A172 (cell line): ENCODE measurements at regions not wholly inside any gene's neighbourhood (a gene's known extent, or its start where the extent isn't known, plus 50 kb on each side); places are given as distances from the start of the nearest gene placed in this dataset.
A peak's percentile ranks its signal among the peaks of the same experiment; 100 is the strongest.
"Not testable (repeated sequence)": the region's sequence is repeated elsewhere in the genome, so short reads cannot be mapped to it uniquely, and the experiment has no call there.

Experiments used
- DNase-seq: peaks from one replicate; pipeline ENCODE4 v3.0.0-alpha.2; 2015; ENCODE audit warnings: low spot score

- peak; percentile 94 for DNase-seq
These were observed 1223.2 kb downstream of the OTOL1 start for GRCh38 chr3:162719684-162720341.

GRCh38 chr3:162721736-162722135 is 1225.1 kb downstream of the OTOL1 start:
- no peak for DNase-seq

GRCh38 chr3:162722337-162722736 is 1225.7 kb downstream of the OTOL1 start:
- DNase-seq, result no peak

GRCh38 chr3:162722796-162723195 is 1226.2 kb downstream of the OTOL1 start:
- not testable (repeated sequence) for DNase-seq

GRCh38 chr3:162729686-162730085 is 1233.1 kb downstream of the OTOL1 start:
- no peak for DNase-seq

GRCh38 chr3:162731961-162732360 is 1235.4 kb downstream of the OTOL1 start:
- not testable (repeated sequence) for DNase-seq

- DNase-seq, result peak; percentile 25
These were observed 1242.2 kb downstream of the OTOL1 start for GRCh38 chr3:162738784-162739183.

- no peak for DNase-seq
These were observed 1244.5 kb downstream of the OTOL1 start for GRCh38 chr3:162740941-162741596.

GRCh38 chr3:162742159-162742717 is 1245.6 kb downstream of the OTOL1 start:
- DNase-seq, result no peak

- DNase-seq, result no peak
These were observed 1246.5 kb downstream of the OTOL1 start for GRCh38 chr3:162743091-162743490.

GRCh38 chr3:162760789-162761188 is 1264.2 kb downstream of the OTOL1 start:
- no peak for DNase-seq

GRCh38 chr3:162764051-162764807 is 1267.6 kb downstream of the OTOL1 start:
- no peak for DNase-seq

- no peak for DNase-seq
These were observed 1268.1 kb downstream of the OTOL1 start for GRCh38 chr3:162764808-162765071.

GRCh38 chr3:162765524-162765923 is 1268.9 kb downstream of the OTOL1 start:
- DNase-seq, result no peak

- peak; percentile 74 for DNase-seq
These were observed 1273.0 kb downstream of the OTOL1 start for GRCh38 chr3:162769564-162769963.

GRCh38 chr3:162770551-162770950 is 1273.9 kb downstream of the OTOL1 start:
- peak; percentile 18 for DNase-seq

GRCh38 chr3:162774613-162775100 is 1278.0 kb downstream of the OTOL1 start:
- DNase-seq, result no peak

- DNase-seq, result no peak
These were observed 1279.5 kb downstream of the OTOL1 start for GRCh38 chr3:162776148-162776547.

- DNase-seq, result peak; percentile 21
These were observed 1280.5 kb downstream of the OTOL1 start for GRCh38 chr3:162777118-162777517.

- no peak for DNase-seq
These were observed 1283.7 kb downstream of the OTOL1 start for GRCh38 chr3:162780313-162780712.

- no peak for DNase-seq
These were observed 1303.3 kb downstream of the OTOL1 start for GRCh38 chr3:162799910-162800309.

GRCh38 chr3:162802228-162802965 is 1305.8 kb downstream of the OTOL1 start:
- DNase-seq, result no peak
